A549 (cell line): ENCODE measurements at regions not wholly inside any gene's neighbourhood (a gene's known extent, or its start where the extent isn't known, plus 50 kb on each side); places are given as distances from the start of the nearest gene placed in this dataset.

Experiments
- CTCF ChIP-seq: fragments of >200 bp; sonication (Bioruptor Twin); formaldehyde crosslinking; IDR thresholded peaks from 3 replicates; pipeline ENCODE4 v1.5.1; 2016
- EP300 ChIP-seq, 2 experiments: fragments of >200 bp; sonication (Bioruptor Twin); formaldehyde crosslinking; IDR thresholded peaks; 2 replicates in 1 of 2; 3 replicates in 1 of 2; pipeline ENCODE4 v1.6.1; 2016 to 2017
- MAFK ChIP-seq: fragments of 450-650 bp; IDR thresholded peaks from 2 replicates; pipeline ENCODE4 v1.6.1; 2014; ENCODE audit not compliant: partially characterized antibody
- RARB ChIP-seq: fragments of 250-450 bp; sonication (Bioruptor Pico); IDR thresholded peaks from 2 replicates; pipeline ENCODE4 v1.8.0; 2021; ENCODE audit warnings: mild to moderate bottlenecking, moderate library complexity

GRCh38 chr14:98799891-98800290 lies 472.1 kb downstream of the BCL11B start:
- TF ChIP-seq CTCF (no peak), RARB (CRISPR knock-in tag) (no peak), MAFK (no peak), EP300 (IDR thresholded peaks at IDR 0.05) (no peak)
